ENCODE measurements at regions not wholly inside any gene's neighbourhood (a gene's known extent, or its start where the extent isn't known, plus 50 kb on each side); places are given as distances from the start of the nearest gene placed in this dataset.
"Not testable (repeated sequence)": the region's sequence is repeated elsewhere in the genome, so short reads cannot be mapped to it uniquely, and the experiment has no call there.

GRCh38 chr5:87049012-87049411 lies 218.7 kb upstream of the RASA1 start:
- not testable (repeated sequence) for DNase-seq (ENCODE audit: low read depth, low spot score)

GRCh38 chr5:87051502-87052113 lies 216.1 kb upstream of the RASA1 start:
- DNase-seq (ENCODE audit: low read depth, low spot score) = no peak

GRCh38 chr5:87053146-87053545 lies 214.5 kb upstream of the RASA1 start:
- no peak for DNase-seq (ENCODE audit: low read depth, low spot score)

GRCh38 chr5:87054821-87055220 lies 212.9 kb upstream of the RASA1 start:
- no peak for DNase-seq (ENCODE audit: low read depth, low spot score)

GRCh38 chr5:87061046-87061445 lies 206.6 kb upstream of the RASA1 start:
- DNase-seq (ENCODE audit: low read depth, low spot score) = no peak

GRCh38 chr5:87069311-87069710 lies 198.4 kb upstream of the RASA1 start:
- DNase-seq (ENCODE audit: low read depth, low spot score) = no peak

GRCh38 chr5:87069974-87070608 lies 197.6 kb upstream of the RASA1 start:
- no peak for DNase-seq (ENCODE audit: low read depth, low spot score)

- no peak for DNase-seq (ENCODE audit: low read depth, low spot score)
Measured at GRCh38 chr5:87074072-87074471, 193.6 kb upstream of the RASA1 start.

GRCh38 chr5:87074934-87075541 lies 192.6 kb upstream of the RASA1 start:
- DNase-seq (ENCODE audit: low read depth, low spot score) = no peak

GRCh38 chr5:87076411-87076810 lies 191.3 kb upstream of the RASA1 start:
- DNase-seq (ENCODE audit: low read depth, low spot score) = no peak

GRCh38 chr5:87076931-87077330 lies 190.8 kb upstream of the RASA1 start:
- DNase-seq (ENCODE audit: low read depth, low spot score) = no peak

GRCh38 chr5:87079219-87079618 lies 188.5 kb upstream of the RASA1 start:
- DNase-seq (ENCODE audit: low read depth, low spot score) = no peak

GRCh38 chr5:87081016-87081415 lies 186.7 kb upstream of the RASA1 start:
- DNase-seq (ENCODE audit: low read depth, low spot score) = no peak

- DNase-seq (ENCODE audit: low read depth, low spot score) = no peak
Measured at GRCh38 chr5:87081511-87082372, 185.9 kb upstream of the RASA1 start.

GRCh38 chr5:87094347-87094746 lies 173.3 kb upstream of the RASA1 start:
- DNase-seq (ENCODE audit: low read depth, low spot score) = no peak

- no peak for DNase-seq (ENCODE audit: low read depth, low spot score)
Measured at GRCh38 chr5:87094833-87095232, 172.8 kb upstream of the RASA1 start.

- no peak for DNase-seq (ENCODE audit: low read depth, low spot score)
Measured at GRCh38 chr5:87095787-87096186, 171.9 kb upstream of the RASA1 start.

- no peak for DNase-seq (ENCODE audit: low read depth, low spot score)
Measured at GRCh38 chr5:87097664-87098063, 170.0 kb upstream of the RASA1 start.

- DNase-seq (ENCODE audit: low read depth, low spot score) = no peak
Measured at GRCh38 chr5:87099291-87099839, 168.3 kb upstream of the RASA1 start.

- DNase-seq (ENCODE audit: low read depth, low spot score) = no peak
Measured at GRCh38 chr5:87099968-87100367, 167.7 kb upstream of the RASA1 start.

- no peak for DNase-seq (ENCODE audit: low read depth, low spot score)
Measured at GRCh38 chr5:87101321-87101720, 166.4 kb upstream of the RASA1 start.

GRCh38 chr5:87102841-87103240 lies 164.8 kb upstream of the RASA1 start:
- DNase-seq (ENCODE audit: low read depth, low spot score) = no peak
